ENCODE measurements at regions not wholly inside any gene's neighbourhood (a gene's known extent, or its start where the extent isn't known, plus 50 kb on each side); places are given as distances from the start of the nearest gene placed in this dataset.
"Not testable (repeated sequence)": the region's sequence is repeated elsewhere in the genome, so short reads cannot be mapped to it uniquely, and the experiment has no call there.

GRCh38 chr4:33953848-33954247 lies 2290.5 kb downstream of the ARAP2 start:
- TF ChIP-seq POLR2AphosphoS5, CTCF, EP300 (IDR thresholded peaks at IDR 0.05): not testable (repeated sequence)
